HG03064 (cell line): ENCODE measurements at regions not wholly inside any gene's neighbourhood (a gene's known extent, or its start where the extent isn't known, plus 50 kb on each side); places are given as distances from the start of the nearest gene placed in this dataset.
A peak's percentile ranks its signal among the peaks of the same experiment; 100 is the strongest.

Source experiments
- ATAC-seq: cut with Tn5 transposase; IDR thresholded peaks from one replicate; pipeline ENCODE4 v1.9.1; 2021; ENCODE audit warnings: low read depth; ENCODE audit not compliant: unreplicated experiment

DNA sequence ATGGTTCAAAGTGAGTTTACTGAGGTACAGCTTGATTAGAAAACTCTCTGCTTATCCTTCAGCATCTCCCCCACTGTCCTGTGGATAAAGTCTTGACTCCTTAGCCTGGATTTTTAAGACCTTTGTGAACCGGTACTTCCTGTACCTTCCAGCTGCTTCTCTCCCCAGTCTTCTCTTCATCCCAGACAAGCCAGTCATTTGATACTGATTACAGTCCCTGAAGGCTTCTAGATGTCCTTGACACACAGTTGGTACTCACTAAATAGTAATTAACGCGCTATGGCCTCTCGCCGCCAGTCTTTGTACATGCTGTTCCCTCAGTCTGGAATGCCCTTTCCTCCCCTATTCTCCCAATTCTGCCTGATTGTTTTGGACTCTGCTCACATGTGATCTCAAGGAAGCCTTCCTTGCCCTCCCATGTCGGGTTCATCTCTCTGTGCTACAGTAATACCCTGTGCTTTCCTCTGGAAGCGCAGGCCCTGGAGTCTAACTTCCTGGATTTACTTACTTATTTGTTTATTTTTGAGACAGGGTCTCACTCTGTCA lies 50.6 kb upstream of the PTGR2 start:
- no peak for ATAC-seq

DNA sequence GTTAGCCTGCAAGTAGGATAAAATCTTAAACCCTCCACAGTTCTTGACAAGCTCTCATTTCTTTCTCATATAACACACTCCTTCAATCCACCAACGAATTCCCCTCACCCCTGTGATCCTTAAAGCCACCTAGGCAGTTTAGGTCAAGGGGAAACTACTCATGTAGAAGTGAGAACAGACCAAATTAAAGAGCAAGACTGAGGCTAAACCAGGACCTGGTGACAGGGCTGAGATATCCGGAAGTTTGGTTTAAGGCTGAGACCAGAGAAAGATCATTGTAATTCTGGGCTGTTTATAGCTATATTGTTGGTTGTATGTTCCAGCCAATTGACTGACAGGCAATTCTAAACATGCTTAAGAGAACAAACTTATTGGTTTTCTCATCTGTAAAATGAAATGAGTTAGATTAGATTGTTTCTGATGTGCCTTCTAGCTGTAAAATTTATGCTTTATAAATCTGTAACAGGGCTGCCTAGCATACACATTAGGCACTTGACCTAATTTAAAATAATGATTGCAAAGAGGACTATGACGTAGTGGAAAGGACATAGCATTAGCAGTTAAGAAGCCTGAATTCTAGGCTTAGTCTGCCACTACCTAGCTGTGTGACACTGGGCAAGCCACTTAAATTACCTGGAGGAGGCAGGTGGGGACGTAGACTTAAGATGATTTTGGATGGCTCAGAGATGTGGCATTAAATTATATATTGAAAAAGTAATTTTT lies 53.9 kb upstream of the PTGR2 start:
- ATAC-seq, result no peak

GRCh38 chr14:73796893-73797542 lies 54.6 kb upstream of the PTGR2 start:
- ATAC-seq, result no peak

- ATAC-seq, result no peak
Measured at GRCh38 chr14:73796415-73796814, 55.2 kb upstream of the PTGR2 start.

- ATAC-seq, result no peak
Measured at GRCh38 chr14:73795974-73796373, 55.7 kb upstream of the PTGR2 start.

DNA sequence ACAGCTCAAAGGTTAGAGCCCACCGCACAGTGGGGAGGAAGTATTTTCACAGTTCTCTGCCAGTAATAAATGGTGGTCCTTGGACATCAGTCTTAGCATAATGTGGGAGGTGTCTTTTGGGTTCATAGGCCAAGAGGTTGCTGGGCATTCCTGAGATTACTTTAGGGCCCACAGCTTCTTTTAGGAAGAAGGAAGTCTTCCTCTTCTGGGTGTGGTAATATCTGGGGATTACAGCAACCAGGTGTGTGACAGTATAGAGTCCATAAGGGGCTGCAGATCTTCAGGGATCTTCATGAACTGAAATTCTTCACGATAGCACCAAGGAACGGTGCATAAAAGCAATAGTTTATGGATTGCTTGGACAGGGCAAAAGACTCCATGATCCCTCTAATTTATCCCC lies 56.2 kb upstream of the PTGR2 start:
- ATAC-seq, result no peak

GRCh38 chr14:73794146-73794545 lies 57.5 kb upstream of the PTGR2 start:
- ATAC-seq, result no peak

DNA sequence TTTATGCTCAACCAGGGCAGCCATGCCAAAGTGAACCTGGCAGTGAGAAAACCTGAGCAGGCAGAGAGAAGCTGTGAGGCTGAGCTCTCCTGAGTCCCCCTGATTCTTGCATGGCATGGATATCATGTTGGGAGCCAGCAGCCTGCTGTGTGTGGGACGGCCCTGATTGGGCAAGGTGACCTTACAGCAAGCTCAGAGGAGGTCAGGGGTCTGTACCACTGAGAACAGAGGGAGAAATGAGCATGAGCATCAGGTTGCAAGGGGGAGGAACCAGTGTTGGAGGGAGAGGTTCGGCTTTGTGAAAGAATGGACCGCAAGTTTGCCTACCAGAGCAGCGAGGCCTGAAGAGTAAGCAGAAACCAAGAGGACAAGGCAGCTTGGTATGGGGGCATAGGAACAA lies 59.1 kb upstream of the PTGR2 start:
- no peak for ATAC-seq

GRCh38 chr14:73789989-73790581 lies 61.5 kb upstream of the PTGR2 start:
- ATAC-seq, result no peak

- no peak for ATAC-seq
Measured at GRCh38 chr14:73788701-73789551, 62.7 kb upstream of the PTGR2 start.

DNA sequence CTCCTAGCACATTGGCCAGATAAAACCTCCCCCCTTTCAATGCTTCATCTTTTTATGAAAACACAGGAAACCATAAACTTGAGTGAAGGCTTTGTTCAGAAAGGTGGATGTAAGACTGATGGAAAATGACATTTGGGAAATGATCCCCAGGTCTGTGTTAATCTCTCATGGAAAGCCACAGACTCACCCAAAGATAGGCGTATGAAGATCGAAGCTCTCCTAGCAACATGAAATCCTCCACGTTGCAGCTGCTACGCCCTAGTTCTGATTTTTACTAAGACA lies 63.4 kb upstream of the PTGR2 start:
- ATAC-seq, result no peak

DNA sequence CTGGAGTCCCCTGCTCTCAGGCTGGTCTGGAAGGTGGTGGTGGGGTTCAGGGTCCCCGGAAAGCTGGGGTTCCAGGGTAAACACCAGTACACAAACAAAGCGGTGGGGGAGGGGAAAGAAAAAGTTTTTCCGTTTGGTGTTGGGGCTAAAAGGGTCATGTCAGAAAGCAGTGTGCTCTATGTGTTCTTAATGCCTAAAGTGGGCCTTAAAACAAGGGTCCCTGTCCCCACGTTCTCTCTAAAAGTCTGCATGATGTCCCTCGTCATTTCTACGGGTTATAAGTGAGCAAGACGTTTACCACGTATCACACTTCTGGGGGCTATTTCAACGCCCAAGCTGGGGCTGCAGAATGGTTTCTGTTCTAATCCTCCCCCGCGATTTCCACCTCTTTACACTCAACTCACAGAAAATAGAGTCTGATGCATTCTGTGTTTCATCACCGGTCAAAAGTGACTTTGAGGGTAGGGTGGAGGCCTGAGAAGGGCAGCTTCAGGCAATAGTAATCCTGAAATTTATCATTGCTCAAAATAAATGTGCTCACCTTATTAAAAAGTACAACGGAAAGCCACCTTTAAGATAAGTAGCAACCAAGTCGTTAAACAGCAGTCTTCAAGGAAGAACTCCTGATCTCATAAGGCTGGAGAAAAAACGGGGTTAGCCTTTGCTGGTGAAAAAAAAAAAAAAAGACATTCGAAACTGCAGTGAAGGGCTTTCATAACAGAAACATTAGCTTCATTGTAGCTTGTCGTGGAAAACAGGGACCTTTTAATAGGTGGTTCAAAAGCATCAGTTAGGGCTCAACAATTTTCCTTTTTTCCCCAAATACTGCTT lies 63.9 kb upstream of the PTGR2 start:
- no peak for ATAC-seq

GRCh38 chr14:73786636-73787485 lies 64.8 kb upstream of the PTGR2 start:
- ATAC-seq, result peak; percentile 46

DNA sequence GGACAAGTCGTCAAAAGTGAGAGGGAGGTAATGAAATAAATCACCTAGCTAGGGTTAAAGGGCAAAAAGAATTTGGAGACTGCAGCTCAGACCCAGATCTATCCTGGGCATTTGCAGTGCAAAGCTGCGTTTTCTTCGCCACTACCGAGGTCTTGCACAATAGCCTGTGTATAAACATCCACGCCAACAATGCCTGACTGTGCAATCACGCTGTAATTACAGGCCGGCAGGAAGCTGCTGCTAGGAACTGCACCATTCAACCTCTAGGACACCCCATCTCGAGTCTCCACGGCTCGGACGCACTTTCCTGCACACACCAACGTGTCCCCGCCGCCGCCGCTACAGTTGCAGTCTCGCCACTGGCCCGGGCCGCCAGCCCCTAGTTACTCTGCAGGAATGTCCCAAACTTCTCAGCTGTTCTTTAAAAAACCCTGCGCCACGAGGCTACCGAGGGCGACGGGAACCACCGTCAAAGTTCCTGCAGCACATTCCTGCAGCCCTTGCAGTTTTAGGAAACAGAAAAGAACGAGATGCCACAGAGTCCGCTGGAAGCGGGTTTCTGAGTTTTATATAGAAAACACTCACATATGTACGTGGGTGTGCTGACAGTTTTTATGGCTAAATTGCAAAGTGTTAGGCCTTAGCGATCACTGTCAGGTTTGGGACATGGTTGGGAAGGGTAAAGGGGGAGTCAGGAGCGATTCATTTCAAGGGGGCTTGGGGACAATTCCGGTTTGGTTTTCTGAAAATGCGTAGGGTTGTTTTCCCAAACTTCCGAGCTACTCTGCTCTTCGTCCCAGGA lies 65.6 kb upstream of the PTGR2 start:
- no peak for ATAC-seq

DNA sequence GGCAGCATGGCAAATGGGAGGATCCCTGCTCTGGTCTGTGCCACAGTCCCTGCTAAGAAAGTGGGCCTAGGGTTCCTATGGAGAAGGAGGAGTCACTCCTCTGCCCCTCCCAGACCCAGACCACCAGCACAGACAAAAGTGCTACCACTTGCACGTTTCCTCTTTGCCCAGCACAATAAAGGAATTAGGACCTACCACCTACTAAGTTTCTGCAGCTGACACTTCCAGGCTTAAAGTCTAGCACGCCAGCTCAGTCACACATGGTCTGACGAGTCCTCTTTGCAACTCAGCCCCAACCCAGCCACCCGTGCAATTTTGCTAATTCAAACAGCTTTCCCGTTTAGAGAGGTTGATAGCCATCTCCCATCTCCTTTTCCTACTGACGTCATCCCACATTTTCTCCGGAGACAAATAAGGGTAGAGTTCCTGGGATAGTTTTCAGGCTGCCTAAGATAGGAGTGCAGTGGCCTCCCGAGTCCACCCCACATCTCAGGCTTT lies 66.2 kb upstream of the PTGR2 start:
- ATAC-seq, result no peak

GRCh38 chr14:73784988-73785313 lies 66.7 kb upstream of the PTGR2 start:
- no peak for ATAC-seq

DNA sequence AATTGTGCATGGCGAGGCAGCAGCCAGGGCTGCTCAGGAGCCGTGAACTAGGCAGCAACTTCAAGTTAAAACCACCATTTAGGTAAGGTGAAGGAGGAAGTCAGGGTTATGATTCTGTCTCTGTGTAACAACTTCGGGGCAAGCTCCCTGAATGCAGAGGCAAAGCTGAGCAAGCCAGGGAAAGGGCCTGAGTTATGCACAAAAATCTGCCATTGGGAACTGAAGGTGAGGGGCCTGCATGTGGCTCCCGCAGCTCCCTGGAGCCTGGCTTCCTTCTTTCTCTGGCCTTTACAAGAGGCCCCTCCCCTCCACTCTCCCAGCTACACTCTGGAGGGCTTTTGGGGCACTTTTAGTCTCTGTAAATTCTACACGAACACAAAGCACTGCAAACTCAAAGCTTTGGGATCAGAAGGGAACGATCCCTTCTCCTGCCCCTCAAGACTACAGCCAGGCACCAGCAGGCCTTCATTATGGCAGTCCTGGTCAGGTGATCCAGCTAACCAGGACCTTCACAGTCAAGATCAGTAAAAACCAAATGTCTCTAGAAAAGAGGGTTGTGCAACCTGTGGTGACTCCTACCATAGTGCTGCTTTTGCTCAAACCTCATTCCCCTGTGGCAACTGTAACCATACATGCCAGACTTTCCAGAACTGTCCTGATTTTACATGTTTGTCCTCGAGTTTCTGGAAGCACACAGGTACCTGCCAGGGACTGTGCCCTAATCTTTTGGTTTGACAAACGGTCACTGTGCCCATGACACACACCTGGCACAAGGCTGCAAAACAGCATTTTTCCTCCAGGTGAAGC lies 67.2 kb upstream of the PTGR2 start:
- no peak for ATAC-seq
